SK-N-SH (cell line): ENCODE measurements at regions not wholly inside any gene's neighbourhood (a gene's known extent, or its start where the extent isn't known, plus 50 kb on each side); places are given as distances from the start of the nearest gene placed in this dataset.

Source experiments
- CTCF ChIA-PET: fragments of 300-600, 350-600 bp; formaldehyde crosslinking; extraction: SDS; loops from one replicate; lab custom pipeline; 2021; lab: Yijun Ruan, JAX
- POLR2A ChIA-PET: fragments of 350-600 bp; sonication (Branson Sonifier 250); formaldehyde crosslinking; extraction: SDS; loops from one replicate; lab custom pipeline; 2020; ENCODE audit warnings: antibody characterized with exemption, inconsistent platforms; lab: Yijun Ruan, JAX
- DNase-seq: peaks from one replicate; pipeline ENCODE4 v3.0.0; 2012
- H2AFZ ChIP-seq: fragments of 200-600 bp; sonication (generic); 2 replicates; pipeline ENCODE4 v1.8.1; 2016; ENCODE audit warnings: antibody characterized with exemption, mild to moderate bottlenecking, low read depth
- H3F3A ChIP-seq: fragments of 200-600 bp; sonication (generic); replicated peaks from 2 replicates; pipeline ENCODE3; 2016; ENCODE audit warnings: antibody characterized with exemption, mild to moderate bottlenecking; ENCODE audit not compliant: insufficient read depth
- H3K27ac ChIP-seq, 2 experiments: fragments of 200-500 bp in 1 of 2; fragments of 200-600 bp in 1 of 2; sonication (Bioruptor generic) in 1 of 2; sonication (generic), shearing (Covaris generic) in 1 of 2; 2 replicates each; pipeline versions ENCODE4 v1.5.1 to v1.6.1; 2014 to 2016; ENCODE audit warnings: low read depth in 2 of 2, inconsistent platforms in 1 of 2, low read length in 1 of 2, mild to moderate bottlenecking in 1 of 2, mixed read lengths in 1 of 2
- H3K27me3 ChIP-seq: fragments of 200-600 bp; sonication (generic), shearing (Covaris generic); 2 replicates; pipeline ENCODE4 v1.6.1; 2016; ENCODE audit warnings: mixed run types; ENCODE audit not compliant: insufficient read depth
- H3K36me3 ChIP-seq, 2 experiments: fragments of 200-500 bp in 1 of 2; fragments of 200-600 bp in 1 of 2; sonication (Bioruptor generic) in 1 of 2; sonication (generic) in 1 of 2; replicated peaks in 1 of 2; 2 replicates each; pipeline versions ENCODE3 to v1.5.1; 2014 to 2016; ENCODE audit warnings: low read length in 1 of 2, mild to moderate bottlenecking in 1 of 2; ENCODE audit not compliant: insufficient read depth in 2 of 2, control insufficient read depth in 1 of 2
- H3K4me1 ChIP-seq, 2 experiments: fragments of 200-500 bp in 1 of 2; fragments of 200-600 bp in 1 of 2; sonication (Bioruptor generic) in 1 of 2; sonication (generic), shearing (Covaris generic) in 1 of 2; 2 replicates each; pipeline versions ENCODE4 v1.5.1 to v1.6.1; 2014 to 2016; ENCODE audit warnings: low read depth in 1 of 2, low read length in 1 of 2, mixed run types in 1 of 2; ENCODE audit not compliant: insufficient read depth in 2 of 2, control insufficient read depth in 1 of 2
- H3K4me2 ChIP-seq: fragments of 200-600 bp; sonication (generic), shearing (Covaris generic); 2 replicates; pipeline ENCODE4 v1.6.1; 2017; ENCODE audit warnings: mixed run types
- H3K4me3 ChIP-seq, 2 experiments: fragments of 200-500 bp in 1 of 2; fragments of 200-600 bp in 1 of 2; sonication (Bioruptor generic) in 1 of 2; sonication (generic), shearing (Covaris generic) in 1 of 2; 2 replicates each; pipeline versions ENCODE4 v1.5.1 to v1.8.1; 2014 to 2016; ENCODE audit warnings: low read depth in 2 of 2, inconsistent platforms in 1 of 2, low read length in 1 of 2, mild to moderate bottlenecking in 1 of 2, mixed read lengths in 1 of 2, moderate library complexity in 1 of 2
- H3K79me2 ChIP-seq: fragments of 200-600 bp; sonication (generic); 2 replicates; pipeline ENCODE4 v1.8.1; 2017; ENCODE audit warnings: mild to moderate bottlenecking; ENCODE audit not compliant: insufficient read depth
- H3K9ac ChIP-seq: fragments of 200-600 bp; sonication (generic); 2 replicates; pipeline ENCODE4 v1.6.1; 2017; ENCODE audit warnings: mixed run types
- H3K9me2 ChIP-seq: fragments of 200-600 bp; sonication (generic); 2 replicates; pipeline ENCODE4 v1.6.1; 2017; ENCODE audit warnings: mixed run types
- H3K9me3 ChIP-seq: fragments of 200-600 bp; sonication (generic); 2 replicates; pipeline ENCODE4 v1.6.1; 2017; ENCODE audit warnings: mixed run types, mild to moderate bottlenecking, moderate library complexity
- H4K20me1 ChIP-seq: fragments of 200-600 bp; sonication (generic); 2 replicates; pipeline ENCODE4 v1.6.1; 2017; ENCODE audit warnings: mild to moderate bottlenecking, mixed run types; ENCODE audit not compliant: insufficient read depth
- CHD2 ChIP-seq: fragments of 150-350 bp; IDR thresholded peaks from 2 replicates; pipeline ENCODE4 v1.6.1; 2018; ENCODE audit warnings: low read length; ENCODE audit not compliant: partially characterized antibody
- ELF1 ChIP-seq: IDR thresholded peaks from 2 replicates; pipeline ENCODE4 v1.4.0; 2012
- EP300 ChIP-seq, 2 experiments: IDR thresholded peaks; 2 replicates each; pipeline versions ENCODE4 v1.4.0 to v1.6.1; 2012; ENCODE audit warnings: borderline replicate concordance in 1 of 2, low read depth in 1 of 2, low read length in 1 of 2
- EZH2phosphoT487 ChIP-seq: fragments of 200-600 bp; sonication (generic); IDR thresholded peaks from 2 replicates; pipeline ENCODE4 v1.6.1; 2017; ENCODE audit warnings: low read depth, mixed run types, mild to moderate bottlenecking, antibody characterized with exemption, moderate library complexity, borderline replicate concordance
- FOSL2 ChIP-seq: IDR thresholded peaks from 2 replicates; pipeline ENCODE4 v1.4.0; 2012; ENCODE audit warnings: low read depth, mild to moderate bottlenecking, moderate library complexity, borderline replicate concordance
- GABPA ChIP-seq: IDR thresholded peaks from 2 replicates; pipeline ENCODE4 v1.4.0; 2012; ENCODE audit warnings: low read depth, mild to moderate bottlenecking
- GATA2 ChIP-seq: sonication (generic); formaldehyde crosslinking; IDR thresholded peaks from 2 replicates; pipeline ENCODE4 v1.5.0; 2020; ENCODE audit warnings: mild to moderate bottlenecking, missing genetic modification reagents
- IRF3 ChIP-seq: fragments of 150-350 bp; IDR thresholded peaks from 2 replicates; pipeline ENCODE4 v1.6.1; 2016; ENCODE audit warnings: mild to moderate bottlenecking, low read depth, low read length
- JUND ChIP-seq: IDR thresholded peaks from 2 replicates; pipeline ENCODE4 v1.4.0; 2012
- MXI1 ChIP-seq: IDR thresholded peaks from 2 replicates; pipeline ENCODE4 v1.6.1; 2012; ENCODE audit warnings: mild to moderate bottlenecking, low read depth, low read length, improper control_type of control experiment
- NFIC ChIP-seq: IDR thresholded peaks from 2 replicates; pipeline ENCODE4 v1.4.0; 2012; ENCODE audit warnings: borderline replicate concordance
- NRF1 ChIP-seq: IDR thresholded peaks from 2 replicates; pipeline ENCODE4 v1.6.1; 2012; ENCODE audit warnings: low read depth, mild to moderate bottlenecking, low read length
- PBX3 ChIP-seq: IDR thresholded peaks from 2 replicates; pipeline ENCODE4; 2012
- POLR2AphosphoS5 ChIP-seq: IDR thresholded peaks from 2 replicates; pipeline ENCODE4 v1.6.1; 2012; ENCODE audit warnings: low read depth, low read length
- RFX5 ChIP-seq: IDR thresholded peaks from 2 replicates; pipeline ENCODE4 v1.6.1; 2012; ENCODE audit warnings: mild to moderate bottlenecking, improper control_type of control experiment, low read length
- RXRA ChIP-seq: IDR thresholded peaks from 2 replicates; pipeline ENCODE4 v1.4.0; 2012; ENCODE audit warnings: low read depth, mild to moderate bottlenecking, borderline replicate concordance
- TAF1 ChIP-seq: IDR thresholded peaks from 2 replicates; pipeline ENCODE4 v1.6.1; 2012; ENCODE audit warnings: low read depth, mild to moderate bottlenecking, low read length, moderate library complexity, borderline replicate concordance
- TEAD4 ChIP-seq: IDR thresholded peaks from 2 replicates; pipeline ENCODE4 v1.4.0; 2012; ENCODE audit warnings: mild to moderate bottlenecking, borderline replicate concordance; ENCODE audit not compliant: insufficient read depth
- USF2 ChIP-seq: fragments of 150-350 bp; IDR thresholded peaks from 2 replicates; pipeline ENCODE4 v1.6.1; 2017; ENCODE audit warnings: antibody characterized with exemption, low read length, low read depth, borderline replicate concordance
- YY1 ChIP-seq: IDR thresholded peaks from 2 replicates; pipeline ENCODE4 v1.4.0; 2012; ENCODE audit warnings: low read depth, mild to moderate bottlenecking
- ZBTB33 ChIP-seq: IDR thresholded peaks from 2 replicates; pipeline ENCODE4 v1.4.0; 2012; ENCODE audit warnings: low read depth, borderline replicate concordance
- WGBS: methylation state at CpG from one replicate; pipeline ENCODE4 v1.1.6; 2017; ENCODE audit warnings: low lambda C conversion rate; 5-methylcytosine and 5-hydroxymethylcytosine counted together

- no peaks in the 10 kb centered on the region for H3K9me3 ChIP-seq
- no peaks in the 10 kb centered on the region; a peak in 1 of 4 replicates for H3K4me1 ChIP-seq
- TF ChIP-seq CHD2 (no peak), JUND (no peak), MXI1 (no peak), ELF1 (no peak)
- CTCF ChIA-PET, result no interaction called here
- POLR2A ChIA-PET, result no interaction called here
- H3K4me3 ChIP-seq, result no peak overlapping the region
- no peak overlapping the region for H2AFZ ChIP-seq
- H3K27me3 ChIP-seq, result no peaks in the 10 kb centered on the region
- WGBS, result 62% methylated on average over 5 of the region's 7 CpGs
- no peak overlapping the region for H3K4me2 ChIP-seq
- no peaks in the 10 kb centered on the region for H3K9me2 ChIP-seq
- no peaks in the 10 kb centered on the region for H3K36me3 ChIP-seq
- no peaks in the 10 kb centered on the region for H3F3A ChIP-seq
- no peaks in the 10 kb centered on the region for H3K79me2 ChIP-seq
- no peak overlapping the region for H3K27ac ChIP-seq
- H4K20me1 ChIP-seq, result no peaks in the 10 kb centered on the region
- H3K9ac ChIP-seq, result no peak overlapping the region
- DNase-seq, result no peak
Observed at GRCh38 chr10:108095932-108096925, 931.7 kb upstream of the SORCS1 start.

GRCh38 chr10:108090476-108091215 lies 926.1 kb upstream of the SORCS1 start:
- POLR2A ChIA-PET, result no interaction called here
- H3F3A ChIP-seq, result no peaks in the 10 kb centered on the region
- no peak overlapping the region for H3K27ac ChIP-seq
- no peaks in the 10 kb centered on the region for H3K36me3 ChIP-seq
- no peaks in the 10 kb centered on the region for H3K9me3 ChIP-seq
- H3K4me1 ChIP-seq, result no peaks in the 10 kb centered on the region
- CTCF ChIA-PET, result interaction anchor here (0.6 kb wide), 1 partner anchor 9 kb away, joined by 3 read pairs; no protein-coding TSS in a partner anchor
- TF ChIP-seq GATA2 (CRISPR knock-in tag) (no peak), TAF1 (no peak), IRF3 (no peak), PBX3 (no peak), YY1 (no peak), ZBTB33 (no peak), RXRA (no peak), RFX5 (no peak), TEAD4 (no peak), EP300 (IDR thresholded peaks at IDR 0.05; ENCODE audit: borderline replicate concordance in 1 of 2, low read depth in 1 of 2, low read length in 1 of 2) (no peak), NFIC (no peak), POLR2AphosphoS5 (no peak), CHD2 (no peak), EZH2phosphoT487 (no peak), USF2 (no peak), NRF1 (no peak), ELF1 (no peak), FOSL2 (no peak), GABPA (no peak)
- no peaks in the 10 kb centered on the region for H3K79me2 ChIP-seq
- H2AFZ ChIP-seq, result no peak overlapping the region
- no peak for DNase-seq
- H3K27me3 ChIP-seq, result no peaks in the 10 kb centered on the region
- no peaks in the 10 kb centered on the region for H4K20me1 ChIP-seq
- no peak overlapping the region for H3K9ac ChIP-seq
- H3K9me2 ChIP-seq, result no peaks in the 10 kb centered on the region
- H3K4me2 ChIP-seq, result no peak overlapping the region
- WGBS, result 25% methylated on average over 3 of the region's 3 CpGs
- no peak overlapping the region for H3K4me3 ChIP-seq
